HL-60 (cell line): ENCODE measurements at regions not wholly inside any gene's neighbourhood (a gene's known extent, or its start where the extent isn't known, plus 50 kb on each side); places are given as distances from the start of the nearest gene placed in this dataset.
"Not testable (repeated sequence)": the region's sequence is repeated elsewhere in the genome, so short reads cannot be mapped to it uniquely, and the experiment has no call there.

ENCODE experiments used
- DNase-seq, 2 experiments: peaks; one replicate each; pipeline ENCODE4 v3.0.0-alpha.2; 2010 to 2020; ENCODE audit warnings: low read depth in 1 of 2, low spot score in 1 of 2
- H3K27ac ChIP-seq: fragments of 250-450 bp; sonication (Bioruptor Pico); replicated peaks from 2 replicates; pipeline ENCODE4 v1.5.1; 2020; ENCODE audit warnings: mild to moderate bottlenecking, moderate library complexity
- H3K27me3 ChIP-seq: fragments of 250-450 bp; sonication (Bioruptor Pico); 2 replicates; pipeline ENCODE4 v1.5.1; 2021; ENCODE audit warnings: mild to moderate bottlenecking, moderate library complexity; ENCODE audit not compliant: insufficient read depth, poor library complexity, severe bottlenecking
- H3K4me3 ChIP-seq: replicated peaks from 2 replicates; pipeline ENCODE4 v1.5.1; 2011; ENCODE audit warnings: mild to moderate bottlenecking, control low read depth, low read length; ENCODE audit not compliant: insufficient read depth
- CTCF ChIP-seq: IDR thresholded peaks from one replicate; pipeline ENCODE4 v1.5.1; 2011; ENCODE audit warnings: low read length, control low read depth, inconsistent platforms; ENCODE audit not compliant: insufficient read depth
- GABPA ChIP-seq: IDR thresholded peaks from 2 replicates; pipeline ENCODE4 v1.6.1; 2012; ENCODE audit warnings: low read depth
- POLR2AphosphoS5 ChIP-seq: IDR thresholded peaks from 2 replicates; pipeline ENCODE4 v1.6.1; 2012; ENCODE audit warnings: low read depth
- SPI1 ChIP-seq: IDR thresholded peaks from 2 replicates; pipeline ENCODE4 v1.6.1; 2012; ENCODE audit warnings: low read depth, mild to moderate bottlenecking, borderline replicate concordance
- TF ChIP-seq, protein P1 (sequence below): IDR thresholded peaks from 2 replicates; pipeline ENCODE4 v1.6.1; 2012; ENCODE audit warnings: low read depth; ENCODE audit not compliant: insufficient replicate concordance

GRCh38 chr5:1609111-1609510 is 85.4 kb upstream of the LPCAT1 start:
- H3K4me3 ChIP-seq, H3K27ac ChIP-seq, H3K27me3 ChIP-seq, DNase-seq: not testable (repeated sequence)

DNA sequence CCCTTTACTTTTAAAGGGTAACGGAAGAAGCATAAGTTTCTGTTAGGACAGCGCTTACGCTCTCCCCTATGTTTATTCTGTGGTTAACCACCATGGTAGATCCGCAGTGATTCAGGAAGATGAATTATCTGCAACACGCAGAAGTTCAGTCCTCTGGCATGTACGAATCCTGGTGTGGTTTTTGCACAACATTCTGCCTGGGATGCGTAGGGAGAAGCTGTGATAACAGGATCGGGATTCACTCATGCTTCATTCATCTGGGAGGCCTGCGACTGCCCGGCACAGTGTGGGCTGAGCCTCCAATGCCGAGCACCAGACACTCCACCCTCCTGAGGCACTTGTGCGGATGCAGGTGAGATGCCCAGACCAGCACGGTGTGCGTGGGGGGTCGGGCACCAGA is 84.6 kb upstream of the LPCAT1 start:
- not testable (repeated sequence) for H3K27me3 ChIP-seq, H3K4me3 ChIP-seq, H3K27ac ChIP-seq
- peak; percentile 27 to 49 for DNase-seq
- peak; percentile 60; the same call in 1 of the 2 replicates for TF ChIP-seq POLR2AphosphoS5

GRCh38 chr5:1606951-1607350 is 83.2 kb upstream of the LPCAT1 start:
- H3K27ac ChIP-seq: not testable (repeated sequence)

GRCh38 chr5:1603916-1604315 is 80.2 kb upstream of the LPCAT1 start:
- DNase-seq, H3K4me3 ChIP-seq: not testable (repeated sequence)

More at GRCh38 chr5:1606951-1607350, 83.2 kb upstream of the LPCAT1 start:
- DNase-seq, H3K4me3 ChIP-seq, H3K27me3 ChIP-seq: not testable (repeated sequence)

DNA sequence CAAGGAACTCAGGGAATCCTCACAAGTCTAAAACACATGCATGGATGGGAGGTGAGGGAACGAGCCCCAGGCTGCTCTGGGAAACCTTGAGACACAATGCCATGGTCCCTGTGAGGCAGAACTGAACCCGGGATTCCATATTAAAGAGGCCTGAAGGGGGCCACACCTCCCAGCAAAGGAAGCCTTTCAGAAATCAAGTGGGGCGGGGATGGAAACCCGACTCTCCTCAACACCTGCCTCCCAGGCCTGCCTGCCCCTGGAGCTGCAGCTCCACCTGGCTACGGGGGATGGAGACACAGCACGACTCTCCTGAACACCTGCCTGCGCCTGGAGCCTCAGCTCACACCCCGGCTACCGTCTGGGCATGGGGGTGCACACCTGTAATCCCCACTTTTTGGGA is 77.8 kb upstream of the LPCAT1 start:
- DNase-seq, H3K4me3 ChIP-seq, H3K27me3 ChIP-seq, H3K27ac ChIP-seq: not testable (repeated sequence)

More at GRCh38 chr5:1603916-1604315, 80.2 kb upstream of the LPCAT1 start:
- not testable (repeated sequence) for H3K27ac ChIP-seq, H3K27me3 ChIP-seq

DNA sequence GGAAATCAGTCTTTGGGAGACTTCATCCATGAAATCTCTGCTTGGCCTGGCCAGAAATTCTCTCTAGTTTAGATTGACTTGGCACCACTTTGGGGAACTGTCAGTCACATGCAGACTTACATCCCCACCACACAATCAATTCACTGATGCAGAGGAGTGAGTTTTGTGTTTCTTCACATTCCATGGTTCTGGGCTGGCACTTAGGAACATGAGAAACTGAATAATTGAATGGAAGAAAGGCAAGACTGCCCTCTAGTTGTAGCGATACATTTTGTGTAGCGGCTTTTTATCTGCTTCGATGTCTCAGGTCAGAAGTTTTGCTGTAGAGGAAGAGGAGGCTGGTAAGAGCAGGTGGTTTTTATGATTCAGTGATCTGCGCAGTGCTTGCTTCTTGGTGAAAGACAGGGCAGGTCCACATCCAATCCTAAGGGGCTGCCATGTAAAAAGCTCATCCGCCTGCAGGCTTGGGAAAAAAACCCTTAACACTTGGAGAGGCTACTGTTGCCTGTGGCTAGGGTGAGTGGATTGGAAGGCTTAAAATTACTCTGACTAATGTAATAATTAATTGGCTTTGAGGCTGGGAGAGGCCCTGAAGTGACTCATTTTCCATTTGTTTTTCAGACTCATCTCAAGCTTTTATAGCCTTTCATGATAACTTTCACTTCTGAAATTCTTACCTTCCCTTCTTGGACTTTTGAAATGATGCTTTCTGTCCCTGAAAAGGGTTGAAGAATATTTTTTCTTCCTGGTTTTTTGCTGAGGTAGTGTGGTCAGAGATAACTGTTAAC is 75.4 kb upstream of the LPCAT1 start:
- DNase-seq: peak in 1 of 2 experiments; percentile 13
- not testable (repeated sequence) for H3K27me3 ChIP-seq, H3K27ac ChIP-seq, H3K4me3 ChIP-seq

GRCh38 chr5:1597093-1597473 is 73.3 kb upstream of the LPCAT1 start:
- Histone ChIP-seq H3K27me3 (peaks cover 13% of the 10 kb centered on the region), H3K4me3 (peak overlapping the region; percentile 33)
- H3K27ac ChIP-seq, DNase-seq: not testable (repeated sequence)

DNA sequence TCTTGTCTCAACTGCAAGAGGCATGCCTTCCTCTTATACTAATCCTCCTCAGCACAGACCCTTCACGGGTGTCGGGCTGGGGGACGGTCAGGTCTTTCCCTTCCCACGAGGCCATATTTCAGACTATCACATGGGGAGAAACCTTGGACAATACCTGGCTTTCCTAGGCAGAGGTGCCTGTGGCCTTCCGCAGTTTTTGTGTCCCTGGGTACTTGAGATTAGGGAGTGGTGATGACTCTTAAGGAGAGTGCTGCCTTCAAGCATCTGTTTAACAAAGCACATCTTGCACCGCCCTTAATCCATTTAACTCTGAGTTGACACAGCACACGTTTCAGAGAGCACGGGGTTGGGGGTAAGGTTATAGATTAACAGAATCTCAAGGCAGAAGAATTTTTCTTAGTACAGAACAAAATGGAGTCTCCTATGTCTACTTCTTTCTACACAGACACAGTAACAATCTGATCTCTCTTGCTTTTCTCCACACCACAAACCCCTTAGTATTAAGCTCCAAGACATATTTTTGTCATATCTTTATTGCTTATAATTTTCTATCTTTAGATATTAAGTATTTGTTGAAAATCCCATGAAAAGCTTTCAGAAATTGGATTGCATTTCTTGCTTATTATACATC is 72.8 kb upstream of the LPCAT1 start:
- peaks cover 13% of the 10 kb centered on the region for H3K27me3 ChIP-seq
- not testable (repeated sequence) for H3K27ac ChIP-seq, DNase-seq, H3K4me3 ChIP-seq

DNA sequence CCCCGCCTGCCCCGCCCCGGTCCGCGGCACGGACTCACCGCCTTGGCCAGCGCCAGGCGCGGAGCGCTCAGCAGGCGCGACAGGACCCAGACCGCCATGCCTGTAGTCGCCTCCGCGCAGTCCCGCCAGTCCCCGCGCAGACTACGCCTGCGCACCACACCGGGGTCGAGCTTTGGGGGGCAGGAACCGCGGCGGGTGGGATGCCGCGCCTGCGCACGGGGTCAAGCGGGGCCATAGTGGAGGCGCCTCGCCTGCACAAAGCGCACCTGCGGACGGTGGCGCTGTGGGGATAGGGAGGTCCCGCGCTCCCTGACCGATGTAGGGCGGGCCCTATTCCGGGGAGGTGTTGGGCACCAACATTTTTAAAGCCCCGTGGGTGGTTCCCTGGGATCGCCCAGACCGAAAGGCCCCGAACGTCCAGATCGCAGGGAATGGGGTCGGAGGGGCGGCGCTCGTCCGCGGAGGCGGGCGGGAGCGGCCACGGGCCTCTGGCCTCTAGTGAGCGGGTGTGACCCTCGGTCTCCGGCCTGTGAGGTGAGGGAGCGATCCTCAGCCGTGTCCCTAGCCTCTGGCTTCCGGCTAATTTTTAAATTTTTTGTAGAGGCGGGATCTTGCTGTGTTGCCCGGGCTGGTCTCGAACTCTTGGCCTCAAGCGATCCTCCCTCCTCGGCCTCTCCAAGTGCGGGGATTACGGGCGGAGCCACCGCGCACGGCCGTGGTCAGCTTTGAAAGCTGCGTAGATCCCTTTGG is 70.8 kb upstream of the LPCAT1 start:
- Histone ChIP-seq H3K4me3 (no peak overlapping the region), H3K27me3 (peaks cover 13% of the 10 kb centered on the region), H3K27ac (no peak overlapping the region)
- no peak for DNase-seq
- TF ChIP-seq, protein P1, sequence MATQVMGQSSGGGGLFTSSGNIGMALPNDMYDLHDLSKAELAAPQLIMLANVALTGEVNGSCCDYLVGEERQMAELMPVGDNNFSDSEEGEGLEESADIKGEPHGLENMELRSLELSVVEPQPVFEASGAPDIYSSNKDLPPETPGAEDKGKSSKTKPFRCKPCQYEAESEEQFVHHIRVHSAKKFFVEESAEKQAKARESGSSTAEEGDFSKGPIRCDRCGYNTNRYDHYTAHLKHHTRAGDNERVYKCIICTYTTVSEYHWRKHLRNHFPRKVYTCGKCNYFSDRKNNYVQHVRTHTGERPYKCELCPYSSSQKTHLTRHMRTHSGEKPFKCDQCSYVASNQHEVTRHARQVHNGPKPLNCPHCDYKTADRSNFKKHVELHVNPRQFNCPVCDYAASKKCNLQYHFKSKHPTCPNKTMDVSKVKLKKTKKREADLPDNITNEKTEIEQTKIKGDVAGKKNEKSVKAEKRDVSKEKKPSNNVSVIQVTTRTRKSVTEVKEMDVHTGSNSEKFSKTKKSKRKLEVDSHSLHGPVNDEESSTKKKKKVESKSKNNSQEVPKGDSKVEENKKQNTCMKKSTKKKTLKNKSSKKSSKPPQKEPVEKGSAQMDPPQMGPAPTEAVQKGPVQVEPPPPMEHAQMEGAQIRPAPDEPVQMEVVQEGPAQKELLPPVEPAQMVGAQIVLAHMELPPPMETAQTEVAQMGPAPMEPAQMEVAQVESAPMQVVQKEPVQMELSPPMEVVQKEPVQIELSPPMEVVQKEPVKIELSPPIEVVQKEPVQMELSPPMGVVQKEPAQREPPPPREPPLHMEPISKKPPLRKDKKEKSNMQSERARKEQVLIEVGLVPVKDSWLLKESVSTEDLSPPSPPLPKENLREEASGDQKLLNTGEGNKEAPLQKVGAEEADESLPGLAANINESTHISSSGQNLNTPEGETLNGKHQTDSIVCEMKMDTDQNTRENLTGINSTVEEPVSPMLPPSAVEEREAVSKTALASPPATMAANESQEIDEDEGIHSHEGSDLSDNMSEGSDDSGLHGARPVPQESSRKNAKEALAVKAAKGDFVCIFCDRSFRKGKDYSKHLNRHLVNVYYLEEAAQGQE: no peak
- TF ChIP-seq CTCF: no peak
- no peak for TF ChIP-seq SPI1
- TF ChIP-seq GABPA: no peak
- no peak for TF ChIP-seq POLR2AphosphoS5
